ENCODE measurements at regions not wholly inside any gene's neighbourhood (a gene's known extent, or its start where the extent isn't known, plus 50 kb on each side); places are given as distances from the start of the nearest gene placed in this dataset.

- Mint-ChIP-seq H3K9me3 (peaks cover 5 to 7% (median 7%) of the 10 kb centered on the region in 3 donors), H3K27me3 (peaks cover 7 to 13% of the 10 kb centered on the region in 2 donors), H3K27ac (no peak overlapping the region), H3K4me1 (peaks cover 0 to 2% (median 2%) of the 10 kb centered on the region in 3 donors), H3K4me3 (no peak overlapping the region), H3K36me3 (peaks cover 4% of the 10 kb centered on the region)
- WGBS (ENCODE audit: insufficient coverage) = no CpG with 5 or more reads among the region's 2 CpGs
- H3K9me3 ChIP-seq = no peaks in the 10 kb centered on the region
- H3K27me3 ChIP-seq (replicated peaks in 1 of 2; ENCODE audit: control insufficient read depth in 2 of 2, extremely low read depth in 1 of 2, insufficient read depth in 2 of 2, low read length in 1 of 2) = no peaks in the 10 kb centered on the region
- H3K4me3 ChIP-seq (ENCODE audit: control insufficient read depth in 1 of 2, extremely low read depth in 1 of 2, low read length in 1 of 2) = no peak overlapping the region
- no peaks in the 10 kb centered on the region for H3K4me1 ChIP-seq (ENCODE audit: control insufficient read depth in 1 of 2, extremely low read depth in 1 of 2, insufficient read depth in 2 of 2, low read length in 2 of 2)
- DNase-seq = no peak
- ChIA-PET POLR2A (no interaction called here), CTCF (interaction anchor here (0.6 to 1.3 kb wide), 4 partner anchors 10 to 1297 kb away, joined by 3 to 4 read pairs (median 3); no protein-coding TSS in a partner anchor)
- ATAC-seq (replicated peaks in 1 of 4) = no peak
- H3K27ac ChIP-seq (ENCODE audit: low read length) = no peak overlapping the region
- no peaks in the 10 kb centered on the region for H3K36me3 ChIP-seq (ENCODE audit: control insufficient read depth in 2 of 2, extremely low read depth in 1 of 2, insufficient read depth in 1 of 2, low read length in 1 of 2)
Observed at GRCh38 chr4:121472937-121473721, 92.3 kb upstream of the QRFPR start.

GRCh38 chr4:121464854-121465253 lies 84.0 kb upstream of the QRFPR start:
- ChIA-PET CTCF (interaction anchor here in 1 of 2 donors (1.0 kb wide), 1 partner anchor 162 kb away, joined by 3 read pairs; no protein-coding TSS in a partner anchor), POLR2A (no interaction called here)
- H3K4me3 Mint-ChIP-seq = no peak overlapping the region
- no CpG with 5 or more reads among the region's 2 CpGs for WGBS (ENCODE audit: insufficient coverage)
- Histone ChIP-seq H3K4me1 (ENCODE audit: control insufficient read depth in 1 of 2, extremely low read depth in 1 of 2, insufficient read depth in 2 of 2, low read length in 2 of 2) (no peaks in the 10 kb centered on the region), H3K9me3 (no peaks in the 10 kb centered on the region), H3K27me3 (replicated peaks in 1 of 2; ENCODE audit: control insufficient read depth in 2 of 2, extremely low read depth in 1 of 2, insufficient read depth in 2 of 2, low read length in 1 of 2) (peaks cover 0 to 2% of the 10 kb centered on the region in 2 experiments), H3K36me3 (ENCODE audit: control insufficient read depth in 2 of 2, extremely low read depth in 1 of 2, insufficient read depth in 1 of 2, low read length in 1 of 2) (no peaks in the 10 kb centered on the region), H3K4me3 (ENCODE audit: control insufficient read depth in 1 of 2, extremely low read depth in 1 of 2, low read length in 1 of 2) (no peak overlapping the region), H3K27ac (ENCODE audit: low read length) (no peak overlapping the region)
- peaks cover 0 to 2% (median 0%) of the 10 kb centered on the region in 3 donors for H3K4me1 Mint-ChIP-seq
- ATAC-seq (replicated peaks in 1 of 4) (no peak), DNase-seq (no peak)
- H3K36me3 Mint-ChIP-seq = peaks cover 4% of the 10 kb centered on the region
- H3K27me3 Mint-ChIP-seq = peaks cover 23 to 25% of the 10 kb centered on the region in 2 donors
- peaks cover 9 to 24% (median 18%) of the 10 kb centered on the region in 3 donors for H3K9me3 Mint-ChIP-seq
- no peak overlapping the region for H3K27ac Mint-ChIP-seq

GRCh38 chr4:121462660-121463261 lies 81.9 kb upstream of the QRFPR start:
- no peaks in the 10 kb centered on the region for H3K36me3 Mint-ChIP-seq
- peaks cover 0 to 2% (median 0%) of the 10 kb centered on the region in 3 donors for H3K4me1 Mint-ChIP-seq
- H3K27ac ChIP-seq (ENCODE audit: low read length) = no peak overlapping the region
- H3K36me3 ChIP-seq (ENCODE audit: control insufficient read depth in 2 of 2, extremely low read depth in 1 of 2, insufficient read depth in 1 of 2, low read length in 1 of 2) = no peaks in the 10 kb centered on the region
- peaks cover 23 to 28% of the 10 kb centered on the region in 2 donors for H3K27me3 Mint-ChIP-seq
- peaks cover 4 to 15% (median 9%) of the 10 kb centered on the region in 3 donors for H3K9me3 Mint-ChIP-seq
- POLR2A ChIA-PET = no interaction called here
- H3K4me3 Mint-ChIP-seq = no peak overlapping the region
- no peak overlapping the region for H3K27ac Mint-ChIP-seq
- no CpG with 5 or more reads among the region's 5 CpGs for WGBS (ENCODE audit: insufficient coverage)
- H3K27me3 ChIP-seq (replicated peaks in 1 of 2; ENCODE audit: control insufficient read depth in 2 of 2, extremely low read depth in 1 of 2, insufficient read depth in 2 of 2, low read length in 1 of 2) = peaks cover 0 to 2% of the 10 kb centered on the region in 2 experiments
- CTCF ChIA-PET = interaction anchor here (0.6 to 1.6 kb wide), 16 partner anchors 8 to 756 kb away, joined by 3 to 8 read pairs (median 3); no protein-coding TSS in a partner anchor
- no peak overlapping the region for H3K4me3 ChIP-seq (ENCODE audit: control insufficient read depth in 1 of 2, extremely low read depth in 1 of 2, low read length in 1 of 2)
- no peaks in the 10 kb centered on the region for H3K4me1 ChIP-seq (ENCODE audit: control insufficient read depth in 1 of 2, extremely low read depth in 1 of 2, insufficient read depth in 2 of 2, low read length in 2 of 2)
- H3K9me3 ChIP-seq = no peaks in the 10 kb centered on the region
- peak in 3 of 4 experiments; percentile 56 to 74 (median 65) for ATAC-seq (replicated peaks in 1 of 4)
- peak in 25 of 35 experiments; percentile 3 to 59 (median 22) for DNase-seq

GRCh38 chr4:121459026-121459425 lies 78.2 kb upstream of the QRFPR start:
- 20% methylated on average over 1 of the region's 2 CpGs for WGBS (ENCODE audit: insufficient coverage)

GRCh38 chr4:121457278-121457875 lies 76.6 kb upstream of the QRFPR start:
- ChIA-PET POLR2A (no interaction called here), CTCF (no interaction called here)
- Histone ChIP-seq H3K9me3 (no peaks in the 10 kb centered on the region), H3K4me3 (ENCODE audit: control insufficient read depth in 1 of 2, extremely low read depth in 1 of 2, low read length in 1 of 2) (no peak overlapping the region), H3K27ac (ENCODE audit: low read length) (no peak overlapping the region), H3K36me3 (ENCODE audit: control insufficient read depth in 2 of 2, extremely low read depth in 1 of 2, insufficient read depth in 1 of 2, low read length in 1 of 2) (no peaks in the 10 kb centered on the region), H3K27me3 (replicated peaks in 1 of 2; ENCODE audit: control insufficient read depth in 2 of 2, extremely low read depth in 1 of 2, insufficient read depth in 2 of 2, low read length in 1 of 2) (peaks cover 0 to 8% of the 10 kb centered on the region in 2 experiments), H3K4me1 (ENCODE audit: control insufficient read depth in 1 of 2, extremely low read depth in 1 of 2, insufficient read depth in 2 of 2, low read length in 2 of 2) (no peaks in the 10 kb centered on the region)
- no peak for DNase-seq
- Mint-ChIP-seq H3K27ac (no peak overlapping the region), H3K4me3 (no peak overlapping the region), H3K36me3 (no peaks in the 10 kb centered on the region), H3K4me1 (no peaks in the 10 kb centered on the region), H3K9me3 (no peaks in the 10 kb centered on the region), H3K27me3 (peaks cover 29 to 30% of the 10 kb centered on the region in 2 donors)
- 75% methylated on average over 4 of the region's 7 CpGs for WGBS (ENCODE audit: insufficient coverage)
- ATAC-seq (replicated peaks in 1 of 4) = no peak

More at GRCh38 chr4:121459026-121459425, 78.2 kb upstream of the QRFPR start:
- DNase-seq (no peak), ATAC-seq (replicated peaks in 1 of 4) (no peak)
- no peak overlapping the region for H3K4me3 ChIP-seq (ENCODE audit: control insufficient read depth in 1 of 2, extremely low read depth in 1 of 2, low read length in 1 of 2)
- H3K9me3 Mint-ChIP-seq = no peaks in the 10 kb centered on the region
- H3K9me3 ChIP-seq = no peaks in the 10 kb centered on the region
- H3K4me1 Mint-ChIP-seq = peaks cover 0 to 2% (median 0%) of the 10 kb centered on the region in 3 donors
- no peaks in the 10 kb centered on the region for H3K4me1 ChIP-seq (ENCODE audit: control insufficient read depth in 1 of 2, extremely low read depth in 1 of 2, insufficient read depth in 2 of 2, low read length in 2 of 2)
- no peaks in the 10 kb centered on the region for H3K36me3 ChIP-seq (ENCODE audit: control insufficient read depth in 2 of 2, extremely low read depth in 1 of 2, insufficient read depth in 1 of 2, low read length in 1 of 2)
- H3K27ac Mint-ChIP-seq = no peak overlapping the region
- H3K4me3 Mint-ChIP-seq = no peak overlapping the region
- no peaks in the 10 kb centered on the region for H3K36me3 Mint-ChIP-seq
- no peak overlapping the region for H3K27ac ChIP-seq (ENCODE audit: low read length)
- CTCF ChIA-PET = interaction anchor here (0.6 to 0.9 kb wide), 4 partner anchors 15 to 1752 kb away, joined by 3 to 7 read pairs (median 4); no protein-coding TSS in a partner anchor
- peaks cover 23 to 30% of the 10 kb centered on the region in 2 donors for H3K27me3 Mint-ChIP-seq
- peaks cover 0 to 8% of the 10 kb centered on the region in 2 experiments for H3K27me3 ChIP-seq (replicated peaks in 1 of 2; ENCODE audit: control insufficient read depth in 2 of 2, extremely low read depth in 1 of 2, insufficient read depth in 2 of 2, low read length in 1 of 2)
- POLR2A ChIA-PET = interaction anchor here in 1 of 2 donors (0.6 kb wide), 1 partner anchor 191 kb away, joined by 3 read pairs; no protein-coding TSS in a partner anchor

GRCh38 chr4:121455285-121455684 lies 74.5 kb upstream of the QRFPR start:
- no peak overlapping the region for H3K4me3 ChIP-seq (ENCODE audit: control insufficient read depth in 1 of 2, extremely low read depth in 1 of 2, low read length in 1 of 2)
- no peaks in the 10 kb centered on the region for H3K36me3 ChIP-seq (ENCODE audit: control insufficient read depth in 2 of 2, extremely low read depth in 1 of 2, insufficient read depth in 1 of 2, low read length in 1 of 2)
- no peaks in the 10 kb centered on the region for H3K9me3 ChIP-seq
- DNase-seq (no peak), ATAC-seq (replicated peaks in 1 of 4) (no peak)
- H3K27me3 ChIP-seq (replicated peaks in 1 of 2; ENCODE audit: control insufficient read depth in 2 of 2, extremely low read depth in 1 of 2, insufficient read depth in 2 of 2, low read length in 1 of 2) = peaks cover 0 to 6% of the 10 kb centered on the region in 2 experiments
- no peaks in the 10 kb centered on the region for H3K36me3 Mint-ChIP-seq
- POLR2A ChIA-PET = no interaction called here
- H3K4me1 ChIP-seq (ENCODE audit: control insufficient read depth in 1 of 2, extremely low read depth in 1 of 2, insufficient read depth in 2 of 2, low read length in 2 of 2) = no peaks in the 10 kb centered on the region
- H3K27me3 Mint-ChIP-seq = peaks cover 18 to 32% of the 10 kb centered on the region in 2 donors
- 60% methylated on average over 1 of the region's 3 CpGs for WGBS (ENCODE audit: insufficient coverage)
- no peaks in the 10 kb centered on the region for H3K4me1 Mint-ChIP-seq
- no peaks in the 10 kb centered on the region for H3K9me3 Mint-ChIP-seq
- CTCF ChIA-PET = interaction anchor here in 1 of 2 donors (0.5 kb wide), 1 partner anchor 77 kb away, joined by 3 read pairs; no protein-coding TSS in a partner anchor
- H3K27ac Mint-ChIP-seq = no peak overlapping the region
- no peak overlapping the region for H3K27ac ChIP-seq (ENCODE audit: low read length)
- H3K4me3 Mint-ChIP-seq = no peak overlapping the region

All from T-cell (primary cell).